ENCODE measurements at regions not wholly inside any gene's neighbourhood (a gene's known extent, or its start where the extent isn't known, plus 50 kb on each side); places are given as distances from the start of the nearest gene placed in this dataset.

GRCh38 chr4:56186808-56187523, 200.3 kb downstream of the AASDH start:
- TF ChIP-seq POLR2A (IDR thresholded peaks at IDR 0.05; ENCODE audit: borderline replicate concordance, extremely low read depth, insufficient read depth, insufficient read length) (no peak), SRF (IDR thresholded peaks at IDR 0.05; ENCODE audit: low read depth) (no peak)

Measured in HCT116 (cell line).